Body of pancreas (tissue), 4 donors: ENCODE measurements at regions not wholly inside any gene's neighbourhood (a gene's known extent, or its start where the extent isn't known, plus 50 kb on each side); places are given as distances from the start of the nearest gene placed in this dataset.

ENCODE experiments used
- ATAC-seq: fragments of 150-250 bp; one replicate; pipeline ENCODE4 v1.9.1; 2016
- DNase-seq, 4 donors: peaks; one replicate each; pipeline ENCODE4 v3.0.0-alpha.2; 2019
- H3K27ac ChIP-seq, 4 donors: fragments of 200-600 bp; sonication (generic); 1 replicate in 3 of 4; 2 replicates in 1 of 4; pipeline versions ENCODE4 v1.5.1 to v1.6.1; 2016 to 2019; ENCODE audit warnings: mild to moderate bottlenecking in 1 of 4, mixed read lengths in 1 of 4, moderate library complexity in 1 of 4
- H3K27me3 ChIP-seq, 2 donors: fragments of 200-600 bp; sonication (generic); one replicate each; pipeline ENCODE4 v1.6.0; 2016; ENCODE audit warnings: mild to moderate bottlenecking in 1 of 2
- H3K36me3 ChIP-seq, 2 donors: fragments of 200-600 bp; sonication (generic); replicated peaks in 1 of 2; 2 replicates each; pipeline ENCODE4 v1.5.1; 2016; ENCODE audit warnings: low read depth in 2 of 2; ENCODE audit not compliant: insufficient read depth in 1 of 2
- H3K4me1 ChIP-seq: fragments of 200-600 bp; sonication (generic); one replicate; pipeline ENCODE4 v1.6.0; 2016
- H3K4me3 ChIP-seq, 2 donors: fragments of 200-600 bp; sonication (generic); 1 replicate in 1 of 2; 2 replicates in 1 of 2; pipeline ENCODE4 v1.5.1; 2016 to 2019
- H3K9me3 ChIP-seq, 3 donors: fragments of 200-600 bp; sonication (generic); 1 replicate in 2 of 3; 2 replicates in 1 of 3; pipeline ENCODE4 v1.5.1; 2016
- CTCF ChIP-seq, 7 experiments: fragments of 450-650 bp in 4 of 7; fragments of 200-600 bp in 3 of 7; sonication (generic) in 3 of 7; IDR thresholded peaks; one replicate each; pipeline ENCODE4 v1.5.1; 2016 to 2019; ENCODE audit warnings: antibody characterized with exemption in 7 of 7
- POLR2A ChIP-seq, 3 donors: fragments of 450-650 bp; IDR thresholded peaks; one replicate each; pipeline ENCODE4 v1.6.1; 2016; ENCODE audit warnings: antibody characterized with exemption in 3 of 3, mild to moderate bottlenecking in 2 of 3
- WGBS, 2 donors: methylation state at CpG; one replicate each; pipeline ENCODE4 v1.1.5; 2017; 5-methylcytosine and 5-hydroxymethylcytosine counted together
- intact Hi-C: fragments of 100-400 bp; cut with DNase I; formaldehyde crosslinking; loops from one replicate; pipeline ENCODE4 v1.15.1; 2023

DNA sequence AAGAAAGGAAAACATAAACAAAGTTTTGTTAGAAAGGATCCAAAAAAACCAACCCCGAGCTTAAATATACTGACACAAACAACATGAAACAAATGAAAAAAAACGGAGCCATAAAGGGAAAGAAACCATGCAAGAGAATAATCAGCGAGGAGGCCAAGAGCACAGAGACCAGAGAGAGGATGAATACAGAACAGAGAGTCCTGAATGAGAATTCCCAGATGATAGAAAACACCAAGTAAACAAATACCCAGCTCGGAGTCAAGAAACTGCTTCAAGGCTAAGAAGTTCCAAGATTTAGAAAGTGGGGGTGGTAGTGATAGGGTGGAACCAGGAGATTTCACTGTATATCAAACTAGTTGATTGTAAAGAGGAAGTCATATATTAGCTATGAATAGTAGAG is 313.3 kb downstream of the OSR1 start:
- TF ChIP-seq CTCF (IDR thresholded peaks at IDR 0.05) (no peak), POLR2A (IDR thresholded peaks at IDR 0.05) (no peak)
- H3K27me3 ChIP-seq = no peaks in the 10 kb centered on the region
- H3K9me3 ChIP-seq = no peaks in the 10 kb centered on the region
- no peak overlapping the region for H3K4me3 ChIP-seq
- H3K4me1 ChIP-seq = peaks cover 44% of the 10 kb centered on the region
- WGBS, 2 donors = 50 to 65% methylated on average over 4 of the region's 4 CpGs
- H3K27ac ChIP-seq = no peak overlapping the region
- ATAC-seq = no peak
- no peaks in the 10 kb centered on the region for H3K36me3 ChIP-seq
- DNase-seq = no peak
- intact Hi-C loops = no loop called here

DNA sequence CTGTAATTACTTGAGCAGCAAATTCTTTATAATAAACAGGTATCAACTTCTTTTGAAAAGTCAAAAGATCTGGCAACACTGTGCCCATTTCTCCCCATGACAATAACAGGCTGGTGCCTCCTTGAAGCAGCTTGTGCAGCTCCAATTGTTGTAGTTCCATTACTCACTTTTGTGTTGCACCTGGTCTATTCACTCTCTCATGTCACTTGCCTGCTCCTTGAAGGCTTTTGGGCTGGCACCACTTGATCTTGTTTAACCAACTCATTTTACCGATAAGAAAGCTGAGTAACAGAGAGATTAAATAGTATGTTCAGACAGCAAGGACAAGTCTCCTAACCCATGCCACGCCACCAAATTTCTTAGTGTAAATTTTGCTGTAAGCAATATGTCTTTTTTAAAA is 314.5 kb downstream of the OSR1 start:
- Histone ChIP-seq H3K27me3 (no peaks in the 10 kb centered on the region), H3K36me3 (no peaks in the 10 kb centered on the region), H3K4me3 (no peak overlapping the region), H3K27ac (peak overlapping the region in 2 of 4 donors; percentile 27 to 52), H3K4me1 (peaks cover 33% of the 10 kb centered on the region), H3K9me3 (no peaks in the 10 kb centered on the region)
- 35 to 53% methylated on average over 2 of the region's 2 CpGs for WGBS, 2 donors
- DNase-seq = peak; percentile 46 to 77 (median 68)
- intact Hi-C loops = no loop called here
- TF ChIP-seq POLR2A (IDR thresholded peaks at IDR 0.05) = no peak
- no peak for TF ChIP-seq CTCF (IDR thresholded peaks at IDR 0.05)
- ATAC-seq = peak; percentile 81

DNA sequence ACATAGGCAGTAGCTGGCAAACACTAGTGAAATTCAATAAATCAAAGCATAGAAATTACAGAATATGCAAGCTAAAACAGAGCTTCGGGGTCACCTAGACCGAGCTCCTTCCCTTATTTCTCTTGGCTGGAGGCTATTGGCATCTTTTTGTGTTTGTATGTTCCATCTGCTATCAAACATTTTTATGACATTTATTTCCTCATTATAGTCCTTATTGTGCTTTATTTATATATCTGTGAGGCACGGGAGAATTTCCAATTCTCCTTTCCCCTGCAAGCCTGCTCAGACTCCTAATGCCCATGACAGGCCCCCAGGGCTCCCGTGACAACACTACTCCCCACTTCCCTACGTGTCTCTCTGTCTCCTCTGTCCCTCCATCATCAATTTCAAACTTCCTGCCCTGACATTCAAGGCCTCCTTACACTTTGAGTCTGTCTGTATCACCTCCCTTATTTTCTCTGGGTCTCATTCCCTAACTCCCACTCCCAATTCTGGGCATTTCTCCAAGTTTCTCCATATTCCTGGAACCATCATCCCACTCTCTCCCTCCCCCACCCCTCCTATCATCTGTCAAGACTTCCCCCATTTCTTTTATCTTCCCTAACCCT is 316.9 kb downstream of the OSR1 start:
- H3K27ac ChIP-seq = no peak overlapping the region
- no peak overlapping the region for H3K4me3 ChIP-seq
- H3K4me1 ChIP-seq = peaks cover 26% of the 10 kb centered on the region
- ATAC-seq (no peak), DNase-seq (no peak)
- WGBS, 2 donors = 79% methylated on average over 5 of the region's 5 CpGs
- intact Hi-C loops = no loop called here
- H3K27me3 ChIP-seq = no peaks in the 10 kb centered on the region
- TF ChIP-seq POLR2A (IDR thresholded peaks at IDR 0.05) (no peak), CTCF (IDR thresholded peaks at IDR 0.05) (no peak)
- H3K9me3 ChIP-seq = no peaks in the 10 kb centered on the region
- no peaks in the 10 kb centered on the region for H3K36me3 ChIP-seq

GRCh38 chr2:19038071-19039015 is 320.1 kb downstream of the OSR1 start:
- Histone ChIP-seq H3K4me3 (no peak overlapping the region), H3K27me3 (no peaks in the 10 kb centered on the region), H3K36me3 (no peaks in the 10 kb centered on the region), H3K9me3 (no peaks in the 10 kb centered on the region), H3K4me1 (peaks cover 6% of the 10 kb centered on the region), H3K27ac (no peak overlapping the region)
- DNase-seq = no peak
- no peak for ATAC-seq
- no peak for TF ChIP-seq CTCF (IDR thresholded peaks at IDR 0.05)
- TF ChIP-seq POLR2A (IDR thresholded peaks at IDR 0.05) = no peak
- 59 to 61% methylated on average over 3 of the region's 3 CpGs for WGBS, 2 donors
- intact Hi-C loops = no loop called here
